ENCODE measurements at regions not wholly inside any gene's neighbourhood (a gene's known extent, or its start where the extent isn't known, plus 50 kb on each side); places are given as distances from the start of the nearest gene placed in this dataset.

- ChIA-PET POLR2A (no interaction called here), CTCF (no interaction called here)
- no peaks in the 10 kb centered on the region for H3K36me3 ChIP-seq (ENCODE audit: control insufficient read depth, insufficient read depth, low read length)
- Mint-ChIP-seq H3K9me3 (ENCODE audit: unreplicated experiment) (no peaks in the 10 kb centered on the region), H3K4me1 (ENCODE audit: low read depth, unreplicated experiment) (no peaks in the 10 kb centered on the region), H3K27ac (ENCODE audit: unreplicated experiment) (no peak overlapping the region), H3K27me3 (ENCODE audit: insufficient read depth, unreplicated experiment) (no peaks in the 10 kb centered on the region), H3K36me3 (ENCODE audit: insufficient read depth, unreplicated experiment) (no peaks in the 10 kb centered on the region), H3K4me3 (ENCODE audit: unreplicated experiment) (no peak overlapping the region)
- H3K27me3 ChIP-seq (replicated peaks; ENCODE audit: control insufficient read depth, insufficient read depth, low read length): no peaks in the 10 kb centered on the region
- no peak overlapping the region for H3K4me3 ChIP-seq (ENCODE audit: low read depth, low read length)
- H3K4me1 ChIP-seq: no peaks in the 10 kb centered on the region
- H3K9me3 ChIP-seq: no peaks in the 10 kb centered on the region
- BruUV-seq (replicated peaks): no TSS peak
- no peak for TF ChIP-seq CTCF (IDR thresholded peaks at IDR 0.05; ENCODE audit: insufficient read depth in 1 of 2, low read depth in 1 of 2, low read length in 1 of 2, severe bottlenecking in 1 of 2, unreplicated experiment in 1 of 2)
- intact Hi-C loops (cut with micrococcal nuclease; ENCODE audit: unreplicated experiment): no loop called here
- no peak for DNase-seq
Observed at GRCh38 chr3:31029706-31030105, 135.2 kb upstream of the GADL1 start.

- Histone ChIP-seq H3K4me1 (peaks cover 2% of the 10 kb centered on the region), H3K4me3 (ENCODE audit: low read depth, low read length) (no peak overlapping the region), H3K27me3 (replicated peaks; ENCODE audit: control insufficient read depth, insufficient read depth, low read length) (no peaks in the 10 kb centered on the region), H3K9me3 (no peaks in the 10 kb centered on the region), H3K36me3 (ENCODE audit: control insufficient read depth, insufficient read depth, low read length) (no peaks in the 10 kb centered on the region)
- H3K27ac Mint-ChIP-seq (ENCODE audit: unreplicated experiment): no peak overlapping the region
- no peak for TF ChIP-seq CTCF (IDR thresholded peaks at IDR 0.05; ENCODE audit: insufficient read depth in 1 of 2, low read depth in 1 of 2, low read length in 1 of 2, severe bottlenecking in 1 of 2, unreplicated experiment in 1 of 2)
- H3K9me3 Mint-ChIP-seq (ENCODE audit: unreplicated experiment): no peaks in the 10 kb centered on the region
- ChIA-PET CTCF (no interaction called here), POLR2A (no interaction called here)
- H3K4me3 Mint-ChIP-seq (ENCODE audit: unreplicated experiment): no peak overlapping the region
- DNase-seq: no peak
- no TSS peak for BruUV-seq (replicated peaks)
- H3K4me1 Mint-ChIP-seq (ENCODE audit: low read depth, unreplicated experiment): peaks cover 1% of the 10 kb centered on the region
- H3K36me3 Mint-ChIP-seq (ENCODE audit: insufficient read depth, unreplicated experiment): no peaks in the 10 kb centered on the region
- no peaks in the 10 kb centered on the region for H3K27me3 Mint-ChIP-seq (ENCODE audit: insufficient read depth, unreplicated experiment)
- intact Hi-C loops (cut with micrococcal nuclease; ENCODE audit: unreplicated experiment): no loop called here
Observed at GRCh38 chr3:31035681-31036080, 141.2 kb upstream of the GADL1 start.

- Mint-ChIP-seq H3K9me3 (ENCODE audit: unreplicated experiment) (peaks cover 13% of the 10 kb centered on the region), H3K36me3 (ENCODE audit: insufficient read depth, unreplicated experiment) (no peaks in the 10 kb centered on the region), H3K4me1 (ENCODE audit: low read depth, unreplicated experiment) (peaks cover 23% of the 10 kb centered on the region), H3K27me3 (ENCODE audit: insufficient read depth, unreplicated experiment) (no peaks in the 10 kb centered on the region), H3K27ac (ENCODE audit: unreplicated experiment) (no peak overlapping the region), H3K4me3 (ENCODE audit: unreplicated experiment) (no peak overlapping the region)
- intact Hi-C loops (cut with micrococcal nuclease; ENCODE audit: unreplicated experiment): no loop called here
- Histone ChIP-seq H3K27me3 (replicated peaks; ENCODE audit: control insufficient read depth, insufficient read depth, low read length) (no peaks in the 10 kb centered on the region), H3K4me3 (ENCODE audit: low read depth, low read length) (no peak overlapping the region), H3K36me3 (ENCODE audit: control insufficient read depth, insufficient read depth, low read length) (no peaks in the 10 kb centered on the region), H3K9me3 (peaks cover 13% of the 10 kb centered on the region), H3K4me1 (peaks cover 17% of the 10 kb centered on the region)
- ChIA-PET CTCF (no interaction called here), POLR2A (no interaction called here)
- TF ChIP-seq CTCF (IDR thresholded peaks at IDR 0.05; ENCODE audit: insufficient read depth in 1 of 2, low read depth in 1 of 2, low read length in 1 of 2, severe bottlenecking in 1 of 2, unreplicated experiment in 1 of 2): no peak
- no TSS peak for BruUV-seq (replicated peaks)
- no peak for DNase-seq
Observed at GRCh38 chr3:31038086-31038739, 143.8 kb upstream of the GADL1 start.
